ENCODE measurements at regions not wholly inside any gene's neighbourhood (a gene's known extent, or its start where the extent isn't known, plus 50 kb on each side); places are given as distances from the start of the nearest gene placed in this dataset.

GRCh38 chr1:239006276-239006675 lies 380.1 kb upstream of the CHRM3 start:
- no peaks in the 10 kb centered on the region for H3K4me1 Mint-ChIP-seq
- Histone ChIP-seq H3K27ac (ENCODE audit: low read depth, low read length) (no peak overlapping the region), H3K4me1 (ENCODE audit: insufficient read depth, low read length) (no peaks in the 10 kb centered on the region), H3K9me3 (ENCODE audit: low read length) (no peaks in the 10 kb centered on the region), H3K27me3 (ENCODE audit: insufficient read depth, low read length, poor library complexity, severe bottlenecking) (no peaks in the 10 kb centered on the region), H3K36me3 (ENCODE audit: insufficient read depth, low read length) (no peaks in the 10 kb centered on the region), H3K4me3 (ENCODE audit: low read length) (no peak overlapping the region)
- H3K4me3 Mint-ChIP-seq = no peak overlapping the region
- H3K27me3 Mint-ChIP-seq = no peaks in the 10 kb centered on the region
- H3K27ac Mint-ChIP-seq = no peak overlapping the region
- ChIA-PET CTCF (no interaction called here), POLR2A (no interaction called here)
- peaks cover 0 to 7% (median 0%) of the 10 kb centered on the region in 5 donors for H3K9me3 Mint-ChIP-seq
- no peak for DNase-seq
- H3K36me3 Mint-ChIP-seq = no peaks in the 10 kb centered on the region

GRCh38 chr1:238999944-239000343 lies 386.4 kb upstream of the CHRM3 start:
- Histone ChIP-seq H3K27me3 (ENCODE audit: insufficient read depth, low read length, poor library complexity, severe bottlenecking) (no peaks in the 10 kb centered on the region), H3K27ac (ENCODE audit: low read depth, low read length) (no peak overlapping the region), H3K9me3 (ENCODE audit: low read length) (no peaks in the 10 kb centered on the region), H3K36me3 (ENCODE audit: insufficient read depth, low read length) (no peaks in the 10 kb centered on the region), H3K4me3 (ENCODE audit: low read length) (no peak overlapping the region), H3K4me1 (ENCODE audit: insufficient read depth, low read length) (no peaks in the 10 kb centered on the region)
- POLR2A ChIA-PET = no interaction called here
- Mint-ChIP-seq H3K27ac (no peak overlapping the region), H3K27me3 (no peaks in the 10 kb centered on the region), H3K4me1 (no peaks in the 10 kb centered on the region), H3K9me3 (peaks cover 0 to 14% (median 3%) of the 10 kb centered on the region in 5 donors), H3K4me3 (no peak overlapping the region), H3K36me3 (no peaks in the 10 kb centered on the region)
- DNase-seq = no peak
- CTCF ChIA-PET = no interaction called here

GRCh38 chr1:238998577-238998976 lies 387.8 kb upstream of the CHRM3 start:
- no peak overlapping the region for H3K27ac Mint-ChIP-seq
- ChIA-PET POLR2A (no interaction called here), CTCF (no interaction called here)
- Histone ChIP-seq H3K36me3 (ENCODE audit: insufficient read depth, low read length) (no peaks in the 10 kb centered on the region), H3K4me1 (ENCODE audit: insufficient read depth, low read length) (no peaks in the 10 kb centered on the region), H3K4me3 (ENCODE audit: low read length) (no peak overlapping the region), H3K27me3 (ENCODE audit: insufficient read depth, low read length, poor library complexity, severe bottlenecking) (no peaks in the 10 kb centered on the region), H3K27ac (ENCODE audit: low read depth, low read length) (no peak overlapping the region), H3K9me3 (ENCODE audit: low read length) (no peaks in the 10 kb centered on the region)
- H3K4me1 Mint-ChIP-seq = no peaks in the 10 kb centered on the region
- no peaks in the 10 kb centered on the region for H3K36me3 Mint-ChIP-seq
- no peak overlapping the region for H3K4me3 Mint-ChIP-seq
- no peak for DNase-seq
- H3K9me3 Mint-ChIP-seq = peaks cover 0 to 14% (median 3%) of the 10 kb centered on the region in 5 donors
- H3K27me3 Mint-ChIP-seq = no peaks in the 10 kb centered on the region

- POLR2A ChIA-PET = no interaction called here
- CTCF ChIA-PET = no interaction called here
- no peak overlapping the region for H3K4me3 Mint-ChIP-seq
Observed at GRCh38 chr1:238991765-238992495, 394.4 kb upstream of the CHRM3 start.

GRCh38 chr1:238985312-238985711 lies 401.1 kb upstream of the CHRM3 start:
- DNase-seq = no peak
- no peaks in the 10 kb centered on the region for H3K4me1 ChIP-seq (ENCODE audit: insufficient read depth, low read length)
- Mint-ChIP-seq H3K4me1 (no peaks in the 10 kb centered on the region), H3K27me3 (no peaks in the 10 kb centered on the region), H3K27ac (no peak overlapping the region), H3K36me3 (peaks cover 0 to 2% (median 0%) of the 10 kb centered on the region in 3 donors), H3K4me3 (no peak overlapping the region), H3K9me3 (peaks cover 0 to 34% (median 6%) of the 10 kb centered on the region in 5 donors)
- no peak overlapping the region for H3K27ac ChIP-seq (ENCODE audit: low read depth, low read length)
- H3K9me3 ChIP-seq (ENCODE audit: low read length) = no peaks in the 10 kb centered on the region
- H3K4me3 ChIP-seq (ENCODE audit: low read length) = no peak overlapping the region
- no peaks in the 10 kb centered on the region for H3K27me3 ChIP-seq (ENCODE audit: insufficient read depth, low read length, poor library complexity, severe bottlenecking)
- POLR2A ChIA-PET = no interaction called here
- no peaks in the 10 kb centered on the region for H3K36me3 ChIP-seq (ENCODE audit: insufficient read depth, low read length)
- CTCF ChIA-PET = no interaction called here

More at GRCh38 chr1:238991765-238992495, 394.4 kb upstream of the CHRM3 start:
- no peaks in the 10 kb centered on the region for H3K27me3 Mint-ChIP-seq
- H3K4me1 Mint-ChIP-seq = no peaks in the 10 kb centered on the region
- no peak for DNase-seq
- Histone ChIP-seq H3K4me1 (ENCODE audit: insufficient read depth, low read length) (no peaks in the 10 kb centered on the region), H3K27ac (ENCODE audit: low read depth, low read length) (no peak overlapping the region), H3K27me3 (ENCODE audit: insufficient read depth, low read length, poor library complexity, severe bottlenecking) (no peaks in the 10 kb centered on the region), H3K4me3 (ENCODE audit: low read length) (no peak overlapping the region), H3K36me3 (ENCODE audit: insufficient read depth, low read length) (no peaks in the 10 kb centered on the region), H3K9me3 (ENCODE audit: low read length) (no peaks in the 10 kb centered on the region)
- no peak overlapping the region for H3K27ac Mint-ChIP-seq
- no peaks in the 10 kb centered on the region for H3K36me3 Mint-ChIP-seq
- peaks cover 3 to 19% (median 8%) of the 10 kb centered on the region in 5 donors for H3K9me3 Mint-ChIP-seq

GRCh38 chr1:238982736-238983135 lies 403.6 kb upstream of the CHRM3 start:
- Histone ChIP-seq H3K27ac (ENCODE audit: low read depth, low read length) (no peak overlapping the region), H3K4me1 (ENCODE audit: insufficient read depth, low read length) (no peaks in the 10 kb centered on the region), H3K27me3 (ENCODE audit: insufficient read depth, low read length, poor library complexity, severe bottlenecking) (no peaks in the 10 kb centered on the region), H3K9me3 (ENCODE audit: low read length) (no peaks in the 10 kb centered on the region), H3K36me3 (ENCODE audit: insufficient read depth, low read length) (no peaks in the 10 kb centered on the region), H3K4me3 (ENCODE audit: low read length) (no peak overlapping the region)
- Mint-ChIP-seq H3K36me3 (peaks cover 0 to 2% (median 0%) of the 10 kb centered on the region in 3 donors), H3K27ac (no peak overlapping the region), H3K27me3 (no peaks in the 10 kb centered on the region), H3K9me3 (peaks cover 0 to 28% (median 5%) of the 10 kb centered on the region in 5 donors), H3K4me3 (no peak overlapping the region), H3K4me1 (no peaks in the 10 kb centered on the region)
- CTCF ChIA-PET = no interaction called here
- DNase-seq = no peak
- POLR2A ChIA-PET = no interaction called here

GRCh38 chr1:238981317-238981933 lies 404.9 kb upstream of the CHRM3 start:
- H3K4me3 Mint-ChIP-seq = no peak overlapping the region

GRCh38 chr1:238980053-238980452 lies 406.3 kb upstream of the CHRM3 start:
- CTCF ChIA-PET = interaction anchor here (1.0 kb wide), 1 partner anchor 10 kb away, joined by 3 read pairs; no protein-coding TSS in a partner anchor
- H3K4me3 Mint-ChIP-seq = no peak overlapping the region
- Histone ChIP-seq H3K4me3 (ENCODE audit: low read length) (no peak overlapping the region), H3K36me3 (ENCODE audit: insufficient read depth, low read length) (no peaks in the 10 kb centered on the region), H3K9me3 (ENCODE audit: low read length) (no peaks in the 10 kb centered on the region), H3K4me1 (ENCODE audit: insufficient read depth, low read length) (no peaks in the 10 kb centered on the region), H3K27me3 (ENCODE audit: insufficient read depth, low read length, poor library complexity, severe bottlenecking) (no peaks in the 10 kb centered on the region), H3K27ac (ENCODE audit: low read depth, low read length) (no peak overlapping the region)
- H3K27ac Mint-ChIP-seq = no peak overlapping the region
- H3K4me1 Mint-ChIP-seq = no peaks in the 10 kb centered on the region
- POLR2A ChIA-PET = no interaction called here
- no peaks in the 10 kb centered on the region for H3K27me3 Mint-ChIP-seq
- H3K36me3 Mint-ChIP-seq = peaks cover 0 to 2% (median 0%) of the 10 kb centered on the region in 3 donors
- peaks cover 0 to 34% (median 11%) of the 10 kb centered on the region in 5 donors for H3K9me3 Mint-ChIP-seq
- no peak for DNase-seq

More at GRCh38 chr1:238981317-238981933, 404.9 kb upstream of the CHRM3 start:
- Mint-ChIP-seq H3K27me3 (no peaks in the 10 kb centered on the region), H3K27ac (no peak overlapping the region), H3K4me1 (no peaks in the 10 kb centered on the region), H3K36me3 (peaks cover 0 to 2% (median 0%) of the 10 kb centered on the region in 3 donors), H3K9me3 (peaks cover 0 to 27% (median 6%) of the 10 kb centered on the region in 5 donors)
- no peak for DNase-seq
- Histone ChIP-seq H3K27ac (ENCODE audit: low read depth, low read length) (no peak overlapping the region), H3K9me3 (ENCODE audit: low read length) (no peaks in the 10 kb centered on the region), H3K4me1 (ENCODE audit: insufficient read depth, low read length) (no peaks in the 10 kb centered on the region), H3K27me3 (ENCODE audit: insufficient read depth, low read length, poor library complexity, severe bottlenecking) (no peaks in the 10 kb centered on the region), H3K4me3 (ENCODE audit: low read length) (no peak overlapping the region), H3K36me3 (ENCODE audit: insufficient read depth, low read length) (no peaks in the 10 kb centered on the region)
- ChIA-PET CTCF (no interaction called here), POLR2A (no interaction called here)
